ENCODE measurements at regions not wholly inside any gene's neighbourhood (a gene's known extent, or its start where the extent isn't known, plus 50 kb on each side); places are given as distances from the start of the nearest gene placed in this dataset.

GRCh38 chr3:72548981-72549380 lies 299.3 kb downstream of the SHQ1 start:
- 60 to 71% methylated on average over 4 of the region's 4 CpGs for WGBS, 2 donors
- Histone ChIP-seq H3K27me3 (no peaks in the 10 kb centered on the region), H3K9me3 (no peaks in the 10 kb centered on the region), H3K27ac (no peak overlapping the region), H3K36me3 (no peaks in the 10 kb centered on the region), H3K4me3 (no peak overlapping the region), H3K4me1 (peaks cover 0 to 7% (median 0%) of the 10 kb centered on the region in 4 donors)
- no peak for DNase-seq (ENCODE audit: low spot score in 2 of 2)
- TF ChIP-seq, protein P1, sequence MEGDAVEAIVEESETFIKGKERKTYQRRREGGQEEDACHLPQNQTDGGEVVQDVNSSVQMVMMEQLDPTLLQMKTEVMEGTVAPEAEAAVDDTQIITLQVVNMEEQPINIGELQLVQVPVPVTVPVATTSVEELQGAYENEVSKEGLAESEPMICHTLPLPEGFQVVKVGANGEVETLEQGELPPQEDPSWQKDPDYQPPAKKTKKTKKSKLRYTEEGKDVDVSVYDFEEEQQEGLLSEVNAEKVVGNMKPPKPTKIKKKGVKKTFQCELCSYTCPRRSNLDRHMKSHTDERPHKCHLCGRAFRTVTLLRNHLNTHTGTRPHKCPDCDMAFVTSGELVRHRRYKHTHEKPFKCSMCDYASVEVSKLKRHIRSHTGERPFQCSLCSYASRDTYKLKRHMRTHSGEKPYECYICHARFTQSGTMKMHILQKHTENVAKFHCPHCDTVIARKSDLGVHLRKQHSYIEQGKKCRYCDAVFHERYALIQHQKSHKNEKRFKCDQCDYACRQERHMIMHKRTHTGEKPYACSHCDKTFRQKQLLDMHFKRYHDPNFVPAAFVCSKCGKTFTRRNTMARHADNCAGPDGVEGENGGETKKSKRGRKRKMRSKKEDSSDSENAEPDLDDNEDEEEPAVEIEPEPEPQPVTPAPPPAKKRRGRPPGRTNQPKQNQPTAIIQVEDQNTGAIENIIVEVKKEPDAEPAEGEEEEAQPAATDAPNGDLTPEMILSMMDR (IDR thresholded peaks at IDR 0.05), result no peak
- TF ChIP-seq POLR2A (IDR thresholded peaks at IDR 0.05) (no peak), EP300 (IDR thresholded peaks at IDR 0.05) (no peak)

GRCh38 chr3:72548461-72548860 lies 299.8 kb downstream of the SHQ1 start:
- TF ChIP-seq EP300 (IDR thresholded peaks at IDR 0.05), result no peak
- no peak for TF ChIP-seq POLR2A (IDR thresholded peaks at IDR 0.05)
- TF ChIP-seq, protein P1 (IDR thresholded peaks at IDR 0.05), result no peak
- no peaks in the 10 kb centered on the region for H3K9me3 ChIP-seq
- 0 to 59% methylated on average over 1 of the region's 1 CpG for WGBS, 2 donors

GRCh38 chr3:72547183-72547582 lies 301.1 kb downstream of the SHQ1 start:
- no peak overlapping the region for H3K27ac ChIP-seq
- no peaks in the 10 kb centered on the region for H3K27me3 ChIP-seq
- peaks cover 0 to 7% (median 0%) of the 10 kb centered on the region in 4 donors for H3K4me1 ChIP-seq
- no peak overlapping the region for H3K4me3 ChIP-seq
- DNase-seq (ENCODE audit: low spot score in 2 of 2), result no peak
- H3K36me3 ChIP-seq, result no peaks in the 10 kb centered on the region
- 65 to 75% methylated on average over 3 of the region's 3 CpGs for WGBS, 2 donors
- no peak for TF ChIP-seq POLR2A (IDR thresholded peaks at IDR 0.05)
- TF ChIP-seq, protein P1 (IDR thresholded peaks at IDR 0.05), result no peak
- TF ChIP-seq EP300 (IDR thresholded peaks at IDR 0.05), result no peak
- no peaks in the 10 kb centered on the region for H3K9me3 ChIP-seq

More at GRCh38 chr3:72548461-72548860, 299.8 kb downstream of the SHQ1 start:
- Histone ChIP-seq H3K27ac (no peak overlapping the region), H3K27me3 (no peaks in the 10 kb centered on the region), H3K4me1 (peaks cover 0 to 7% (median 0%) of the 10 kb centered on the region in 4 donors), H3K4me3 (no peak overlapping the region), H3K36me3 (no peaks in the 10 kb centered on the region)
- DNase-seq (ENCODE audit: low spot score in 2 of 2), result no peak

DNA sequence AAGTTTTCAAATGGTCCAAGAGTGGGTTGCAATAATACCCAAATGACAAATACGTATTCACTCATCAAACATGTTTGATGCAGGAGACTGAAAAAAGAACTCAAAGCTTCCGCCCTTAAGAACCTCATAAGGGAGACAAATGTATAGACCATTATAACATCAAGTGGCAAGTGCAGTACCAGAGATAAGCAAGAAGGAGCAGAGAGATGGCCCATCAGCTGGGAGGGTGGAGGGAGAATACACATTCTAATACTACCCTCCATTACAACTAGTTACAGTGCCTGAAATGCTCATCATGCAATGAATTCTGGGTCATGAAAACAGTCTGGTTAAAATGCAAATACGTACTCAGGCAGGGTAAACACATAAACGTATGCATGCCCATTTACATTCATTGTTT lies 304.0 kb downstream of the SHQ1 start:
- H3K36me3 ChIP-seq, result no peaks in the 10 kb centered on the region
- H3K4me1 ChIP-seq, result no peaks in the 10 kb centered on the region
- 74 to 84% methylated on average over 4 of the region's 4 CpGs for WGBS, 2 donors
- no peak overlapping the region for H3K27ac ChIP-seq
- DNase-seq (ENCODE audit: low spot score in 2 of 2), result no peak
- peaks cover 0 to 6% (median 0%) of the 10 kb centered on the region in 4 donors for H3K9me3 ChIP-seq
- no peaks in the 10 kb centered on the region for H3K27me3 ChIP-seq
- H3K4me3 ChIP-seq, result no peak overlapping the region
- TF ChIP-seq EP300 (IDR thresholded peaks at IDR 0.05) (no peak), POLR2A (IDR thresholded peaks at IDR 0.05) (no peak)
- TF ChIP-seq, protein P1 (IDR thresholded peaks at IDR 0.05), result no peak

GRCh38 chr3:72543246-72543645 lies 305.0 kb downstream of the SHQ1 start:
- no peaks in the 10 kb centered on the region for H3K36me3 ChIP-seq
- H3K9me3 ChIP-seq, result peaks cover 0 to 6% (median 0%) of the 10 kb centered on the region in 4 donors
- H3K27me3 ChIP-seq, result no peaks in the 10 kb centered on the region
- no peak for DNase-seq (ENCODE audit: low spot score in 2 of 2)
- no peaks in the 10 kb centered on the region for H3K4me1 ChIP-seq
- TF ChIP-seq, protein P1 (IDR thresholded peaks at IDR 0.05), result no peak
- no peak for TF ChIP-seq EP300 (IDR thresholded peaks at IDR 0.05)
- no peak overlapping the region for H3K27ac ChIP-seq
- H3K4me3 ChIP-seq, result no peak overlapping the region
- 65 to 70% methylated on average over 3 of the region's 3 CpGs for WGBS, 2 donors
